Suprapubic skin (tissue), 3 donors: ENCODE measurements at regions not wholly inside any gene's neighbourhood (a gene's known extent, or its start where the extent isn't known, plus 50 kb on each side); places are given as distances from the start of the nearest gene placed in this dataset.

Experiments used
- CTCF ChIP-seq, 2 donors: fragments of 200-600 bp in 1 of 2; fragments of 450-650 bp in 1 of 2; sonication (generic) in 1 of 2; IDR thresholded peaks; one replicate each; pipeline ENCODE4 v1.5.1; 2016 to 2019; ENCODE audit warnings: antibody characterized with exemption in 2 of 2, mild to moderate bottlenecking in 1 of 2, moderate library complexity in 1 of 2
- POLR2AphosphoS5 ChIP-seq, 3 donors: sonication (generic); formaldehyde crosslinking; IDR thresholded peaks; one replicate each; pipeline ENCODE4 v1.6.1; 2017; ENCODE audit warnings: antibody characterized with exemption in 3 of 3

GRCh38 chr11:70548976-70549375, 150.6 kb downstream of the CTTN start:
- TF ChIP-seq CTCF (IDR thresholded peaks at IDR 0.05) (no peak), POLR2AphosphoS5 (IDR thresholded peaks at IDR 0.05) (no peak)
